Hindlimb muscle (tissue), 1 donor: ENCODE measurements at regions not wholly inside any gene's neighbourhood (a gene's known extent, or its start where the extent isn't known, plus 50 kb on each side); places are given as distances from the start of the nearest gene placed in this dataset.

Experiments
- DNase-seq: peaks from one replicate; pipeline ENCODE4 v3.0.0-alpha.2; 2013

- no peak for DNase-seq
Observed at GRCh38 chr16:5875416-5875815, 777.8 kb upstream of the EEF2KMT start.

GRCh38 chr16:5874899-5875298 lies 777.3 kb upstream of the EEF2KMT start:
- DNase-seq, result no peak

GRCh38 chr16:5873221-5873620 lies 775.6 kb upstream of the EEF2KMT start:
- DNase-seq, result no peak

- DNase-seq, result no peak
Observed at GRCh38 chr16:5870886-5871691, 773.5 kb upstream of the EEF2KMT start.

- no peak for DNase-seq
Observed at GRCh38 chr16:5867250-5867649, 769.7 kb upstream of the EEF2KMT start.

GRCh38 chr16:5865236-5865635 lies 767.6 kb upstream of the EEF2KMT start:
- peak; percentile 18 for DNase-seq

- no peak for DNase-seq
Observed at GRCh38 chr16:5863071-5863606, 765.5 kb upstream of the EEF2KMT start.

GRCh38 chr16:5862103-5862840 lies 764.7 kb upstream of the EEF2KMT start:
- no peak for DNase-seq

- no peak for DNase-seq
Observed at GRCh38 chr16:5861241-5861640, 763.6 kb upstream of the EEF2KMT start.

- no peak for DNase-seq
Observed at GRCh38 chr16:5858180-5858579, 760.6 kb upstream of the EEF2KMT start.

GRCh38 chr16:5854027-5854426 lies 756.4 kb upstream of the EEF2KMT start:
- DNase-seq, result no peak

GRCh38 chr16:5852151-5852550 lies 754.6 kb upstream of the EEF2KMT start:
- DNase-seq, result no peak

GRCh38 chr16:5851393-5851982 lies 753.9 kb upstream of the EEF2KMT start:
- no peak for DNase-seq

- DNase-seq, result no peak
Observed at GRCh38 chr16:5850632-5851392, 753.2 kb upstream of the EEF2KMT start.

GRCh38 chr16:5845046-5845445 lies 747.5 kb upstream of the EEF2KMT start:
- DNase-seq, result no peak

- DNase-seq, result no peak
Observed at GRCh38 chr16:5841974-5842373, 744.4 kb upstream of the EEF2KMT start.

- no peak for DNase-seq
Observed at GRCh38 chr16:5838725-5839124, 741.1 kb upstream of the EEF2KMT start.

GRCh38 chr16:5838071-5838470 lies 740.5 kb upstream of the EEF2KMT start:
- no peak for DNase-seq

GRCh38 chr16:5837007-5837670 lies 739.5 kb upstream of the EEF2KMT start:
- DNase-seq, result no peak

- DNase-seq, result no peak
Observed at GRCh38 chr16:5835876-5836275, 738.3 kb upstream of the EEF2KMT start.

- DNase-seq, result no peak
Observed at GRCh38 chr16:5826332-5826731, 728.7 kb upstream of the EEF2KMT start.

GRCh38 chr16:5820472-5820871 lies 722.9 kb upstream of the EEF2KMT start:
- no peak for DNase-seq
